ENCODE measurements at regions not wholly inside any gene's neighbourhood (a gene's known extent, or its start where the extent isn't known, plus 50 kb on each side); places are given as distances from the start of the nearest gene placed in this dataset.
"Not testable (repeated sequence)": the region's sequence is repeated elsewhere in the genome, so short reads cannot be mapped to it uniquely, and the experiment has no call there.

- TF ChIP-seq CTCF (conservative IDR thresholded peaks at IDR 0.05; ENCODE audit: low read depth): no peak
- ChIA-PET POLR2A (ENCODE audit: low non-redundant PET) (no interaction called here), CTCF (no interaction called here)
- DNase-seq (ENCODE audit: low spot score): no peak
- no peak overlapping the region for H3K27ac ChIP-seq
These were observed 266.1 kb upstream of the PTCHD4 start for GRCh38 chr6:48377115-48377514.

GRCh38 chr6:48371226-48371625 is 260.2 kb upstream of the PTCHD4 start:
- H3K27ac ChIP-seq; POLR2A ChIA-PET (ENCODE audit: low non-redundant PET); CTCF ChIA-PET; DNase-seq (ENCODE audit: low spot score): not testable (repeated sequence)

- DNase-seq (ENCODE audit: low spot score): no peak
- CTCF ChIA-PET: no interaction called here
- POLR2A ChIA-PET (ENCODE audit: low non-redundant PET): no interaction called here
- H3K27ac ChIP-seq: no peak overlapping the region
- no peak for TF ChIP-seq CTCF (conservative IDR thresholded peaks at IDR 0.05; ENCODE audit: low read depth)
These were observed 258.1 kb upstream of the PTCHD4 start for GRCh38 chr6:48369100-48369499.

GRCh38 chr6:48325701-48326100 is 214.7 kb upstream of the PTCHD4 start:
- H3K27ac ChIP-seq: no peak overlapping the region
- POLR2A ChIA-PET (ENCODE audit: low non-redundant PET): no interaction called here
- CTCF ChIA-PET: no interaction called here
- TF ChIP-seq CTCF (conservative IDR thresholded peaks at IDR 0.05; ENCODE audit: low read depth): no peak
- no peak for DNase-seq (ENCODE audit: low spot score)

- DNase-seq (ENCODE audit: low spot score): no peak
- no peak for TF ChIP-seq CTCF (conservative IDR thresholded peaks at IDR 0.05; ENCODE audit: low read depth)
- POLR2A ChIA-PET (ENCODE audit: low non-redundant PET): no interaction called here
- H3K27ac ChIP-seq: no peak overlapping the region
- CTCF ChIA-PET: no interaction called here
These were observed 207.7 kb upstream of the PTCHD4 start for GRCh38 chr6:48318670-48319069.

- no peak overlapping the region for H3K27ac ChIP-seq
- no peak for TF ChIP-seq CTCF (conservative IDR thresholded peaks at IDR 0.05; ENCODE audit: low read depth)
- ChIA-PET POLR2A (ENCODE audit: low non-redundant PET) (no interaction called here), CTCF (interaction anchor here (0.5 kb wide), 1 partner anchor 994 kb away, joined by 3 read pairs; no protein-coding TSS in a partner anchor)
- no peak for DNase-seq (ENCODE audit: low spot score)
These were observed 204.9 kb upstream of the PTCHD4 start for GRCh38 chr6:48315915-48316314.

GRCh38 chr6:48315051-48315719 is 204.2 kb upstream of the PTCHD4 start:
- DNase-seq (ENCODE audit: low spot score): no peak
- ChIA-PET POLR2A (ENCODE audit: low non-redundant PET) (no interaction called here), CTCF (interaction anchor here (0.5 kb wide), 1 partner anchor 48 kb away, joined by 4 read pairs; no protein-coding TSS in a partner anchor)
- TF ChIP-seq CTCF (conservative IDR thresholded peaks at IDR 0.05; ENCODE audit: low read depth): no peak
- H3K27ac ChIP-seq: no peak overlapping the region

All from RWPE1 (cell line).